Kidney epithelial cell (primary cell): ENCODE measurements at regions not wholly inside any gene's neighbourhood (a gene's known extent, or its start where the extent isn't known, plus 50 kb on each side); places are given as distances from the start of the nearest gene placed in this dataset.
"Not testable (repeated sequence)": the region's sequence is repeated elsewhere in the genome, so short reads cannot be mapped to it uniquely, and the experiment has no call there.

Experiments
- DNase-seq: peaks from one replicate; pipeline ENCODE4 v3.0.0-alpha.2; 2010; ENCODE audit warnings: low read depth
- H3K27me3 ChIP-seq: 2 replicates; pipeline ENCODE4 v1.6.0; 2011; ENCODE audit warnings: low read length; ENCODE audit not compliant: control insufficient read depth, insufficient read depth
- H3K36me3 ChIP-seq: 2 replicates; pipeline ENCODE4 v1.5.1; 2011; ENCODE audit warnings: low read length; ENCODE audit not compliant: control insufficient read depth, insufficient read depth
- H3K4me3 ChIP-seq: 2 replicates; pipeline ENCODE4 v1.5.1; 2011; ENCODE audit warnings: low read depth, mild to moderate bottlenecking, control low read depth, low read length
- TF ChIP-seq, protein P1 (sequence below): IDR thresholded peaks from 2 replicates; pipeline ENCODE4 v1.5.1; 2011; ENCODE audit warnings: mild to moderate bottlenecking, moderate library complexity, low read length, control low read depth, inconsistent platforms; ENCODE audit not compliant: insufficient read depth, poor library complexity, severe bottlenecking

DNA sequence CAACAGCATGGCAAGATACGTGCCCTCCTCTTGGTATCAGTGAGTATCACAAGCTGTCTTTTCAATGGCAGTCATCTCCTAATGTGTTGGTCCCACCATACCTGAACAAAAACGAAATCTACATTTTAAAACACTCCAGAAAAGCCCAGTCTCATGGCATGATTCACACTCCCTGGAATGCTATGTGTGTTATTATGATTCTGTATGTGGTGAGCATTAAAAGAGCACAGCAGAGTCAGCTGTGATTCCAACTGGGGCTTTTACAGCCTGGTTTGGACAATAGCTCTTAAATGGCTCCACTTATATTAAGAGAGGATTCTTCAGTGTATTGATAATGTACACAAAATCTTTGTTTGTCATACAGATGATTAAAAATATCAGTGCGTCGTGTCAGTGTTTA lies 274.1 kb upstream of the GK2 start:
- Histone ChIP-seq H3K36me3 (no peaks in the 10 kb centered on the region), H3K27me3 (no peaks in the 10 kb centered on the region), H3K4me3 (no peak overlapping the region)
- no peak for DNase-seq
- TF ChIP-seq, protein P1, sequence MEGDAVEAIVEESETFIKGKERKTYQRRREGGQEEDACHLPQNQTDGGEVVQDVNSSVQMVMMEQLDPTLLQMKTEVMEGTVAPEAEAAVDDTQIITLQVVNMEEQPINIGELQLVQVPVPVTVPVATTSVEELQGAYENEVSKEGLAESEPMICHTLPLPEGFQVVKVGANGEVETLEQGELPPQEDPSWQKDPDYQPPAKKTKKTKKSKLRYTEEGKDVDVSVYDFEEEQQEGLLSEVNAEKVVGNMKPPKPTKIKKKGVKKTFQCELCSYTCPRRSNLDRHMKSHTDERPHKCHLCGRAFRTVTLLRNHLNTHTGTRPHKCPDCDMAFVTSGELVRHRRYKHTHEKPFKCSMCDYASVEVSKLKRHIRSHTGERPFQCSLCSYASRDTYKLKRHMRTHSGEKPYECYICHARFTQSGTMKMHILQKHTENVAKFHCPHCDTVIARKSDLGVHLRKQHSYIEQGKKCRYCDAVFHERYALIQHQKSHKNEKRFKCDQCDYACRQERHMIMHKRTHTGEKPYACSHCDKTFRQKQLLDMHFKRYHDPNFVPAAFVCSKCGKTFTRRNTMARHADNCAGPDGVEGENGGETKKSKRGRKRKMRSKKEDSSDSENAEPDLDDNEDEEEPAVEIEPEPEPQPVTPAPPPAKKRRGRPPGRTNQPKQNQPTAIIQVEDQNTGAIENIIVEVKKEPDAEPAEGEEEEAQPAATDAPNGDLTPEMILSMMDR, result no peak

DNA sequence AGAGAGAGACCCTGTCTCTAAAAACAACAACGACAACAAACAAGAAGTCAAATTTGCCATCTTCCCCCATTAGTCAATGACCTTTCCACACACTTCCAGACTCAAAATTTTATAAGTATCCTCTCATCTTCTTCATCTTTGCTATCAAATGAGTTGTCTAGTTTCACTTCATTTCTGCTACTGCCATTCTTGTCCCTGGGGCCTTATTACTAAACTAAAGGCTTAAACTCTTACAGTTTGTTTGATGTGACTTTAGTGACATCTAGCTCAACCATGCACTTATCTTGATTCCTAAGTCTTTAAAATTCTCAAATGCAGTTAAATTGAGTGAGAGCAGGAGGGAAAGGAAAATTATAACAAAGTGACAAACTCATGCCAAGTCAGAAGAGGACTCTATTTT lies 271.8 kb upstream of the GK2 start:
- Histone ChIP-seq H3K36me3 (no peaks in the 10 kb centered on the region), H3K27me3 (no peaks in the 10 kb centered on the region)

DNA sequence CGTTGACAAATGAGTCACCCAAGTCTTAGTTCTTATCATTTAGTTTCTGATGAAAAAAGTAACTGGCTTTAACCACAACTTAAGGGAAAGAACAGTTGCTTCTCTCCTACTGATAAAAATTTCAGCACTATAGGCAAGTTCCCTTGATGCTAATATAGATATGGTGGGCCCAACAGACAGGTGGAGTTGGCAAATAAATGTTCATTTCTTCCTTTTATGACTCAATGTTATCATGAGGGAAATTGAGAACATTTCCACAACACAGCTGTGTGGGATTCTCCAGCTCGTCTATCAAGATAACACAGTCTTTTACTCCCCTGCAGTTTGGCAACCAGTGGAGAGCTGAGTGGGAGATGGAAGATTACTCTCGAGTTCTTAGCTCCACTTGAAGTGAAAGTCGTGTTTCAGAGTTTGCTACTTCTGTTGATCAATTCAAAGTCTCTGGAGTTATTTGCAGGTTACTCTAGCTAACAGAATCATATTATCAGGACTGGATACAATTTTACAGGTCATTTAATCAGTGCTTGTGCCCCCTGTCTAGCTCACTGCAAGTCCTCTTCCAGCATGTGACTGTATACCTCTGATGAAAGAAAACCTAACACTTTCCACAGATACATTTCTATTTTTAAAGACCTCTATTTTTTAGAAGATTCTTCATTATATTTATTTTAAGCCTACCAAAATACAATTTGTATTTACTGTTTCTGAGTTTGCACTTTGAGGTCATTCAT lies 270.6 kb upstream of the GK2 start:
- H3K4me3 ChIP-seq, result no peak overlapping the region
- H3K27me3 ChIP-seq, result no peaks in the 10 kb centered on the region
- TF ChIP-seq, protein P1, result no peak
- no peaks in the 10 kb centered on the region for H3K36me3 ChIP-seq
- DNase-seq, result no peak

More for the DNA sequence above, 271.8 kb upstream of the GK2 start:
- no peak overlapping the region for H3K4me3 ChIP-seq
- no peak for DNase-seq
- TF ChIP-seq, protein P1, result no peak

DNA sequence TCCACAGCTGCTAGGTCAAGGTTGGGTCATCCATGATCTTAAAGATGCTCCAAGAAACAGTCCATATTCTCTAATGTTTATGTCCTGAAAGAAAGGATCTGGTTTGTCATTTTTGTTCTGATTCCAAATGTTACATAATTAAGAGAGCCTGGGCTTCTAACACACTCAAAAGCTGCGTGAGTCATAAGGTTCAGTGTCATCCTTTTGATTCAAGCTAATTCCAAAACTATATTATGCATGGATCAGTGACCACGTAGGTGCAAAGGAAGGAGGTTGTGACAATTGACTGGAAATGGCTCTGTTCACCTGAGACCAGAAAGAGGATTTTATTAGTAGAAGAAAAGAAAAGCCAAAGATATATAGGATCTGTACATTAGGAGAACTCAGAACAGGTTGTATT lies 268.7 kb upstream of the GK2 start:
- no peak for DNase-seq
- H3K36me3 ChIP-seq, result no peaks in the 10 kb centered on the region
- TF ChIP-seq, protein P1, result no peak
- no peaks in the 10 kb centered on the region for H3K27me3 ChIP-seq
- H3K4me3 ChIP-seq, result no peak overlapping the region

DNA sequence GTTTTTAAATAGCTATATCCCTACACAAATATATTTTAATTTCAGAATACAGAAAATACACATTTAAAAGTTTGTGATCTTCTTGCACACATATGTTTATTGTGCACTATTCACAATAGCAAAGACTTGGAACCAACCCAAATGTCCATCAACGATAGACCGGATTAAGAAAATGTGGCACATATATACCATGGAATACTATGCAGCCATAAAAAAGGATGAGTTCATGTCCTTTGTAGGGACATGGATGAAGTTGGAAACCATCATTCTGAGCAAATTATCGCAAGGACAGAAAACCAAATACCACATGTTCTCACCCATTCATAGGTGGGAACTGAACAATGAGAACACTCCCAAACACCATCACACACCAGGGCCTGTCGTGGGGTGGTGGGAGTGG lies 266.9 kb upstream of the GK2 start:
- not testable (repeated sequence) for H3K4me3 ChIP-seq, H3K36me3 ChIP-seq, DNase-seq, H3K27me3 ChIP-seq

DNA sequence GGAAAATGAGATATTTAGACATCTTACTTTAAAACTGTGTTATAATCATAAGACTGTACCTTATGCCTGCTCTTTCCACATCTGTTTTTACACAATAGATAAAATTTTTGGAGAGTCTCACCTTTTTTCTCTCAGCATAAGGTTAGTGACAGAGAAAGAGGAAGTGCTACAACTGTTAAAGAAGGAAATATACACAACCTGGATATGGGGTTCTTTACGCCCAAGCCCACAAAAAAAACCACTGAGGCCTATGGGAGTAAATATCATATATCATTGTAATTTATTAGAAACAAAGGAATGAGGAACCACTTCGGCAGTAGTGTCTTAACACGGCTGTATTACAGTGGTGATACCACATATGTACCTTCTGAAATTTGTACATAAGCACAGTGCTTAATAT lies 265.9 kb upstream of the GK2 start:
- TF ChIP-seq, protein P1, result no peak

More for the DNA sequence above, 265.9 kb upstream of the GK2 start:
- Histone ChIP-seq H3K4me3 (no peak overlapping the region), H3K27me3 (no peaks in the 10 kb centered on the region), H3K36me3 (no peaks in the 10 kb centered on the region)
- DNase-seq, result no peak
